IPS-NIHi11 (cell line): ENCODE measurements at regions not wholly inside any gene's neighbourhood (a gene's known extent, or its start where the extent isn't known, plus 50 kb on each side); places are given as distances from the start of the nearest gene placed in this dataset.
"Not testable (repeated sequence)": the region's sequence is repeated elsewhere in the genome, so short reads cannot be mapped to it uniquely, and the experiment has no call there.

Source experiments
- DNase-seq: peaks from one replicate; pipeline ENCODE4 v3.0.0; 2012; ENCODE audit warnings: mixed read lengths, low spot score

- peak; percentile 41 for DNase-seq
Measured at GRCh38 chr18:10249270-10249669, 205.2 kb upstream of the APCDD1 start.

GRCh38 chr18:10249801-10250200 is 204.6 kb upstream of the APCDD1 start:
- no peak for DNase-seq

- no peak for DNase-seq
Measured at GRCh38 chr18:10252494-10252893, 201.9 kb upstream of the APCDD1 start.

GRCh38 chr18:10252952-10253705 is 201.3 kb upstream of the APCDD1 start:
- no peak for DNase-seq

- DNase-seq, result not testable (repeated sequence)
Measured at GRCh38 chr18:10256276-10256675, 198.2 kb upstream of the APCDD1 start.

- DNase-seq, result no peak
Measured at GRCh38 chr18:10258836-10259474, 195.5 kb upstream of the APCDD1 start.

GRCh38 chr18:10259901-10260300 is 194.5 kb upstream of the APCDD1 start:
- DNase-seq, result no peak

GRCh38 chr18:10261344-10262276 is 192.8 kb upstream of the APCDD1 start:
- DNase-seq, result no peak

- no peak for DNase-seq
Measured at GRCh38 chr18:10262566-10262965, 191.9 kb upstream of the APCDD1 start.

- no peak for DNase-seq
Measured at GRCh38 chr18:10264260-10264659, 190.2 kb upstream of the APCDD1 start.

- no peak for DNase-seq
Measured at GRCh38 chr18:10265560-10266333, 188.7 kb upstream of the APCDD1 start.

GRCh38 chr18:10266334-10266590 is 188.2 kb upstream of the APCDD1 start:
- no peak for DNase-seq

GRCh38 chr18:10269261-10269660 is 185.2 kb upstream of the APCDD1 start:
- no peak for DNase-seq

- no peak for DNase-seq
Measured at GRCh38 chr18:10270151-10270571, 184.3 kb upstream of the APCDD1 start.

- no peak for DNase-seq
Measured at GRCh38 chr18:10271481-10271880, 183.0 kb upstream of the APCDD1 start.

- no peak for DNase-seq
Measured at GRCh38 chr18:10274301-10274700, 180.1 kb upstream of the APCDD1 start.

GRCh38 chr18:10275486-10275885 is 178.9 kb upstream of the APCDD1 start:
- no peak for DNase-seq

- no peak for DNase-seq
Measured at GRCh38 chr18:10278265-10278664, 176.2 kb upstream of the APCDD1 start.

- no peak for DNase-seq
Measured at GRCh38 chr18:10279471-10279870, 175.0 kb upstream of the APCDD1 start.

GRCh38 chr18:10279905-10280644 is 174.4 kb upstream of the APCDD1 start:
- no peak for DNase-seq

GRCh38 chr18:10284540-10285282 is 169.7 kb upstream of the APCDD1 start:
- no peak for DNase-seq
